ENCODE measurements at regions not wholly inside any gene's neighbourhood (a gene's known extent, or its start where the extent isn't known, plus 50 kb on each side); places are given as distances from the start of the nearest gene placed in this dataset.

DNA sequence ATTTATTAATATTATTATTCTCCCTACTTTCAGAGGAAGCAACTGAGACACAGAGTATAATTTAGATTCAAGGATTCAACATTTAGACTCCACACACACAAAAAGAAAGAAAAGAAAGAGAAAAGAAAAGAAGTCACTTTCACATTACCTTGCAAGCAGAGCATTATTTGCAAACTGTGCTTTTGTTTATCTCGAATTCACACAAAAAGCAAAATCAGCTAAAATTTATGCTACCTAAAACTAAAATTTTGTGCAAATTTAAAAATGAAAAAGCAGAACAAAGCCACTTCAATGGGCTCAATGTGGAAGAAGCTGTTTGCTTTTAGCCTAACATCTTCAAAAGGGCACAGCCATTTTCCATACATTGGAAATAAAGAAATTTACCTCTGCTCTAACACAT, 1282.7 kb upstream of the GYPC start (continued):
- TF ChIP-seq POLR2AphosphoS5 (IDR thresholded peaks at IDR 0.05; ENCODE audit: low read depth): no peak

GRCh38 chr2:125386074-125386473, 1269.9 kb upstream of the GYPC start:
- Histone ChIP-seq H3K36me3 (ENCODE audit: insufficient read depth) (no peaks in the 10 kb centered on the region), H3K4me2 (no peak overlapping the region), H3K4me3 (no peak overlapping the region), H3K4me1 (ENCODE audit: insufficient read depth) (no peaks in the 10 kb centered on the region), H3K27me3 (ENCODE audit: insufficient read depth) (no peaks in the 10 kb centered on the region), H3K79me2 (replicated peaks; ENCODE audit: insufficient read depth) (no peaks in the 10 kb centered on the region), H4K20me1 (replicated peaks; ENCODE audit: insufficient read depth) (no peaks in the 10 kb centered on the region), H3K27ac (ENCODE audit: low read depth) (no peak overlapping the region), H3F3A (replicated peaks; ENCODE audit: low read depth) (no peaks in the 10 kb centered on the region), H3K9me2 (ENCODE audit: insufficient read depth) (no peaks in the 10 kb centered on the region), H2AFZ (no peak overlapping the region)
- TF ChIP-seq CREB1 (CRISPR knock-in tag; IDR thresholded peaks at IDR 0.05; ENCODE audit: low read depth) (no peak), CTCF (conservative IDR thresholded peaks at IDR 0.05; ENCODE audit: low read depth in 2 of 2) (peak; percentile 24 to 27)
- Mint-ChIP-seq H3K27me3 (ENCODE audit: insufficient read depth, low read depth, poor library complexity) (no peaks in the 10 kb centered on the region), H3K36me3 (ENCODE audit: low read depth) (peaks cover 3% of the 10 kb centered on the region; the same call in 1 of the 3 replicates), H3K4me1 (no peaks in the 10 kb centered on the region), H3K27ac (no peak overlapping the region), H3K9me3 (peaks cover 7% of the 10 kb centered on the region; the same call in 1 of the 3 replicates), H3K4me3 (no peak overlapping the region)
- peak; percentile 47 for DNase-seq (ENCODE audit: low spot score)
- peak; percentile 81 for ATAC-seq

DNA sequence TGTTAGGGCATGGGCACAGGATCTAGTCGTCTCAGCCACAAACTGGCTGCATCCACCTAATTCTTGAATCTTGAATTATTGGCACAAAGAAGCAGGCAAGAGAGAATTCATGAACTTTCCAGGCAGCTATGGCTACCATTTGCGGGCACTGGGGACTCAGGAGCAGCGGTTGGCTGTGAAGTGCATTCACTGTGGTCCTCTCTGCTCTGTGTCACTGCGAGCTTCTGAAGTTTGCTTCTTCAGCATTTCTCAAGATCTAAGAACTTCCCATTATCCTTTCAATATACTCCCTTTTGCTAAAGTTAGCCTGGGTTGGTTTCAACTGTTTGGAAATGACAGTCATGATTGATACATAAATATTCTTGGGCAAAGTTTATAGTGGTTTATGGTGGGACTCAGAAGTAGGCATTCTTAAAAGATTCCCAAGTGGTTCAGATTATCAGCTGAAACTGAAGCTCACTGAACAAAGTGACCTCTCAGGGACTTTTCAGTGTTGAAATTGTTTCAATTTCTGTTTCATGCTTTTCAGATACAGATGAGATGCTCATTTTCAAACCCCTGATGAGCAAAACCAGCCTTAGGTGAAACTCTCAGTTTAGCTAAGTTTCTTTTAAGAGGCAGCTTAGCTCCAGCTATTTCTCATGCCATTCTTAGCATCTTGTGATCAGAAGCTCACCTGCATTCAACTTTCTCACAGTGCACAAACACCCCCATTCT, 1258.3 kb upstream of the GYPC start:
- peaks cover 4% of the 10 kb centered on the region; the same call in 2 of the 3 replicates for H3K4me1 Mint-ChIP-seq
- no peak overlapping the region for H3K4me3 Mint-ChIP-seq
- Histone ChIP-seq H4K20me1 (replicated peaks; ENCODE audit: insufficient read depth) (no peaks in the 10 kb centered on the region), H3K4me2 (no peak overlapping the region), H3F3A (replicated peaks; ENCODE audit: low read depth) (no peaks in the 10 kb centered on the region), H3K79me2 (replicated peaks; ENCODE audit: insufficient read depth) (no peaks in the 10 kb centered on the region), H3K36me3 (ENCODE audit: insufficient read depth) (no peaks in the 10 kb centered on the region), H2AFZ (no peak overlapping the region), H3K4me3 (no peak overlapping the region), H3K27ac (ENCODE audit: low read depth) (no peak overlapping the region), H3K4me1 (ENCODE audit: insufficient read depth) (no peaks in the 10 kb centered on the region), H3K9me2 (ENCODE audit: insufficient read depth) (no peaks in the 10 kb centered on the region; the same call in 1 of the 2 replicates), H3K27me3 (ENCODE audit: insufficient read depth) (no peaks in the 10 kb centered on the region)
- H3K27ac Mint-ChIP-seq: no peak overlapping the region
- no peaks in the 10 kb centered on the region for H3K9me3 Mint-ChIP-seq
- no peak for DNase-seq (ENCODE audit: low spot score)
- no peak for ATAC-seq
- H3K36me3 Mint-ChIP-seq (ENCODE audit: low read depth): no peaks in the 10 kb centered on the region
- no peaks in the 10 kb centered on the region for H3K27me3 Mint-ChIP-seq (ENCODE audit: insufficient read depth, low read depth, poor library complexity)
- TF ChIP-seq JUNB (IDR thresholded peaks at IDR 0.05; ENCODE audit: unreplicated experiment): no peak
- no peak for TF ChIP-seq STAT1 (IDR thresholded peaks at IDR 0.05; ENCODE audit: unreplicated experiment)
- no peak for TF ChIP-seq NANOG (IDR thresholded peaks at IDR 0.05; ENCODE audit: borderline replicate concordance)
- TF ChIP-seq ZNF331 (CRISPR knock-in tag; IDR thresholded peaks at IDR 0.05; ENCODE audit: low read depth): no peak
- TF ChIP-seq CREB1 (CRISPR knock-in tag; IDR thresholded peaks at IDR 0.05; ENCODE audit: low read depth): no peak
- TF ChIP-seq, protein P1, sequence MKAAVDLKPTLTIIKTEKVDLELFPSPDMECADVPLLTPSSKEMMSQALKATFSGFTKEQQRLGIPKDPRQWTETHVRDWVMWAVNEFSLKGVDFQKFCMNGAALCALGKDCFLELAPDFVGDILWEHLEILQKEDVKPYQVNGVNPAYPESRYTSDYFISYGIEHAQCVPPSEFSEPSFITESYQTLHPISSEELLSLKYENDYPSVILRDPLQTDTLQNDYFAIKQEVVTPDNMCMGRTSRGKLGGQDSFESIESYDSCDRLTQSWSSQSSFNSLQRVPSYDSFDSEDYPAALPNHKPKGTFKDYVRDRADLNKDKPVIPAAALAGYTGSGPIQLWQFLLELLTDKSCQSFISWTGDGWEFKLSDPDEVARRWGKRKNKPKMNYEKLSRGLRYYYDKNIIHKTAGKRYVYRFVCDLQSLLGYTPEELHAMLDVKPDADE (IDR thresholded peaks at IDR 0.05): no peak
- TF ChIP-seq ZNF114 (CRISPR knock-in tag; IDR thresholded peaks at IDR 0.05): no peak
- TF ChIP-seq, protein P2, sequence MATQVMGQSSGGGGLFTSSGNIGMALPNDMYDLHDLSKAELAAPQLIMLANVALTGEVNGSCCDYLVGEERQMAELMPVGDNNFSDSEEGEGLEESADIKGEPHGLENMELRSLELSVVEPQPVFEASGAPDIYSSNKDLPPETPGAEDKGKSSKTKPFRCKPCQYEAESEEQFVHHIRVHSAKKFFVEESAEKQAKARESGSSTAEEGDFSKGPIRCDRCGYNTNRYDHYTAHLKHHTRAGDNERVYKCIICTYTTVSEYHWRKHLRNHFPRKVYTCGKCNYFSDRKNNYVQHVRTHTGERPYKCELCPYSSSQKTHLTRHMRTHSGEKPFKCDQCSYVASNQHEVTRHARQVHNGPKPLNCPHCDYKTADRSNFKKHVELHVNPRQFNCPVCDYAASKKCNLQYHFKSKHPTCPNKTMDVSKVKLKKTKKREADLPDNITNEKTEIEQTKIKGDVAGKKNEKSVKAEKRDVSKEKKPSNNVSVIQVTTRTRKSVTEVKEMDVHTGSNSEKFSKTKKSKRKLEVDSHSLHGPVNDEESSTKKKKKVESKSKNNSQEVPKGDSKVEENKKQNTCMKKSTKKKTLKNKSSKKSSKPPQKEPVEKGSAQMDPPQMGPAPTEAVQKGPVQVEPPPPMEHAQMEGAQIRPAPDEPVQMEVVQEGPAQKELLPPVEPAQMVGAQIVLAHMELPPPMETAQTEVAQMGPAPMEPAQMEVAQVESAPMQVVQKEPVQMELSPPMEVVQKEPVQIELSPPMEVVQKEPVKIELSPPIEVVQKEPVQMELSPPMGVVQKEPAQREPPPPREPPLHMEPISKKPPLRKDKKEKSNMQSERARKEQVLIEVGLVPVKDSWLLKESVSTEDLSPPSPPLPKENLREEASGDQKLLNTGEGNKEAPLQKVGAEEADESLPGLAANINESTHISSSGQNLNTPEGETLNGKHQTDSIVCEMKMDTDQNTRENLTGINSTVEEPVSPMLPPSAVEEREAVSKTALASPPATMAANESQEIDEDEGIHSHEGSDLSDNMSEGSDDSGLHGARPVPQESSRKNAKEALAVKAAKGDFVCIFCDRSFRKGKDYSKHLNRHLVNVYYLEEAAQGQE (IDR thresholded peaks at IDR 0.05; ENCODE audit: unreplicated experiment): no peak
- no peak for TF ChIP-seq EZH2phosphoT487 (IDR thresholded peaks at IDR 0.05; ENCODE audit: unreplicated experiment)
